HuH-7 (cell line): ENCODE measurements at regions not wholly inside any gene's neighbourhood (a gene's known extent, or its start where the extent isn't known, plus 50 kb on each side); places are given as distances from the start of the nearest gene placed in this dataset.
"Not testable (repeated sequence)": the region's sequence is repeated elsewhere in the genome, so short reads cannot be mapped to it uniquely, and the experiment has no call there.

Experiments
- DNase-seq: peaks from one replicate; pipeline ENCODE4 v3.0.0; 2011; ENCODE audit warnings: low spot score

DNA sequence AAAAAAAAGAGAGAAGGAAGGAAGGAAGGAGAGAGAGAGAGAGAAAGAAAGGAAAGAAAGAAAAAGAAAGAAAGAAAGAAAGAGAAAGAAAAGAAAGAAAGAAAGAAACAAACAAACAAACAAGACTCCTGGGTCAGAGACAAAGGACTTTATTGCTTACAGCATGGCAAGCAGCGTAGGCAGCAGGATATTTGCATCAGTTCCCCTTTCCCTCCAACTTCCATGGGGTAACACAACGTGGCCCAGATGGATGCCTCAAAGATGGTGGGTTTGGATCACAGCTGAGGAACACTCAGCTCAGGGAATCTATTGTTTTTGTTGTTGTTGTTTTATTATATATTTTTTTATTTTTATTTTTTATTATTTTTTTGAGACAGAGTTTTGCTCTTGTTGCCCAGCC lies 128.5 kb upstream of the VKORC1L1 start:
- no peak for DNase-seq

GRCh38 chr7:65746398-65746669 lies 126.5 kb upstream of the VKORC1L1 start:
- DNase-seq = no peak

GRCh38 chr7:65749039-65749438 lies 123.8 kb upstream of the VKORC1L1 start:
- no peak for DNase-seq

DNA sequence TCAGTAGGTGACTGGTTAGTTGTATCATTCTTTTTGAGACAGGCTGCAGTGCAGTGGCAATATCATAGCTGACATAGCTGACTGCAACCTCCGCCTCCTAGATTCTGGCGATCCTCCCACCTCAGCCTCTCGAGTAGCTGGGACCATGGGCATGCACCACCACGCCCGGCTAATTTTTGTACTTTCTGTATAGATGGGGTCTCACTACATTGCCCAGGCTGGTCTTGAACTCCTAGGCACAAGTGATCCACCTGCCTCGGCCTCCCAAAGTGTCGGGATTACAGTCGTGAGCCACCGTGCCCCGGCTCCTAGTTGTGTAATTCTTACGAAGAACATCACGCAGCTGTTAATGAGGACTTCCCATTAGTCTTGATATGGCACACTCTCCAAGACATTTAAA lies 123.4 kb upstream of the VKORC1L1 start:
- no peak for DNase-seq

DNA sequence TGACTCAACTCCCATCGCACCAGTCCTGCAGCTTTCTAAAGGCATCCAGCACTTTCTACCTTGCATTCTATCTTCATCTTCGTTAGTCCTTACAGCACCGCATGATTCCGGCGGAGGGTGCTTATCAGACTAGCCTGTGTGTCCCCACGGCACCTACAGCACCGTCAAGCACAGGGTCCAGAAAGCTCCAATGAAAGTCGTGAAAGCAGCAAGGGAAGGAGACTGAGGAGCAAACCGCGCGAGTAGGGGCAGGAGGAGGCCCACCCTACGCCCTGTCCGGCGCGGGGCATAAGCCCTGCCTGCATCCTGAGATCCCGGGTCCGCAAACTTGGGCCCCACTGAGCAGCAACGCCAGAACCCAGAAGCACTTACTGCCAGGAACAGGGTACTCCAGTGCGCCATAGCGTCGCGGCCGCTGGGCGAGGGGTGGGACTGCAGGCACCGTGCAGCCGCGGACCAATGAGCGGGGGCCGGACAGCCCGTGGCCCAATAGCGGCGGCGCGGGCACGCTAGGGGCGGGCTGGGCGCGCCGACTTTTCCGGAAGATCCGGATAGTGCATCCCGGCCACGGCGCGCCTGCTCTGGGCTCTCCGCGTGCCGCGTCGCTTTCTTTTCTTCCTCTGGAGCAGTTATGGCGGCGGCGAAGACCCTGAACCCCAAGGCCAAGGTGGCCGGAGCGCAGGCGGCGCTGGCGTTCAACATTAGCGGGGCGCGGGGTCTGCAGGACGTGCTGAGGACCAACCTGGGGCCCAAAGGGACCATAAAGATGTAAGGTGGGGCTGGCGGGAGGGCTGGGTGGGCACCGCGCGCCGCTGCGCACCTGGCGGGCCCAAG lies 122.1 kb upstream of the VKORC1L1 start:
- DNase-seq = peak; percentile 98

- not testable (repeated sequence) for DNase-seq
These were observed 118.8 kb upstream of the VKORC1L1 start for GRCh38 chr7:65754070-65754469.

GRCh38 chr7:65758991-65759390 lies 113.9 kb upstream of the VKORC1L1 start:
- DNase-seq = not testable (repeated sequence)

DNA sequence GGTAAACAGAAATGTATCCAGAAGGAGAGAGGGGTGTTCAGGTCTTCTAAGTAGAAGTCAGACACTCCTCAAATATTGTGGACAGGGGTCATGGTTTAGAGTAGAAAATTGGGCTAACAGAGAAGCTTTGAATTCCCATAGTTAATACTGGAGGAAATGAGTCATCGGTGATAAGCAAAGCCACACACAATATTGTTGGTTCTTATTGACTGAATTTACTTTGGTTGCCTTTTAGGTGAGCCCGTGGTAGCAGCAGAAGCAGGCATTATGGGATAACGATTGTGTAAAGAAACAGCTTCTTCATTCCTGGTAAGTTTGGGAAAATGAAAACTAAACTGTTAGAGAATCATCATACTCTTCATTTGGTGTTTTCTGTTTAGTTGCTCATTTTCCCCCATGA lies 110.2 kb upstream of the VKORC1L1 start:
- not testable (repeated sequence) for DNase-seq

- DNase-seq = not testable (repeated sequence)
These were observed 109.8 kb upstream of the VKORC1L1 start for GRCh38 chr7:65763114-65763513.

DNA sequence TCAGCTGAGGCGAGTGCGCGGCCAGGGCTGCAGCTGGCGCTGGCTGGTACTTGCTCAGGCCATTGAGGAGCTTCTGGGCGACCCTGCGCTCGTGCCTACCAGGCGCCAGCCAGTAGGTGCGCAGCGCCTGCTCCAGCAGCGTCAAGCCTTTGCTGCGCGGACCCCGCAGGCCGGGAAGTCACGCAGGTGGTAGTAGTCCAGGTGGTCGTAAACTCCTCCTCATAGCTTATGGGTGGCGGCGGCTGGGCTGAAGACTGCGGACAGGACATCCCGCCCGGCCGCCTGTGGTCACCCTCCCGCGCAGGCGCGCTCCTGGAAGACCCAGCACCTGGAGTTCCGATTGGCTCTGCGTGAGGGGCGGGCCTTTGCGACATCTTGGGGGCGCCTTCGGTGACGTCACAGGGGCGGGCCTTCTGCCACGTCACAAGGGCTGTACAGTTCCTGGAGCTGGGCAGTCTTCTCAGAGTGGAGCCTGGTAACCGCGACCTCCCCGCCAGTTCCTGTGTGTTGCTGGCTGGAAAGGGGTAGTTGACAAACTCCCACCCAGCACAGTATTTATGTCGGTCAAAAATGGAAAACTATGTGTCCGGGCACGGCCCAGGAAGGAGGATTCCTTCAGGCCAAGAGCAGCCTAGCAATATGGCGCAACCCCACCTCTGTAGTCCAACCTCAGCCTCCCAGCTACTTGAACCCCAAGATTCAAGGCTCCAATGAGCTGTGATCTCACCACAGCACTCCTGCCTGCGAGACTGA lies 102.2 kb upstream of the VKORC1L1 start:
- peak; percentile 91 for DNase-seq

DNA sequence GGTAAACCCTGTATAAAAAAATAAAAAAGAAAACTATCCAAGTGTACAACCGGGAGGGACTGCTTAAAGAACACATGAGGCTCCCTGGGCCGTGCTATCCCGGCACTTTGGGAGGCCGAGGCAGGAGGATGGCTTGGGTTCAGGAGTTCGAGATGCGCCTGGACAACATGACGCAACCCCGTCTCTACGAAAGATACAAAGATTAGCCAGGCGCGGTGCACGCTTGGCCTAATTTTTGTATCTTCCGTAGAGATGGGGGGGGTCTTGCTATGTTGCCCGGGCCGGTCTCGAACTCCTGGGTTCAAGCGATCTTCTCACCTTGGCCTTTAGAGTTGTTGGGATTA lies 101.7 kb upstream of the VKORC1L1 start:
- DNase-seq = not testable (repeated sequence)

DNA sequence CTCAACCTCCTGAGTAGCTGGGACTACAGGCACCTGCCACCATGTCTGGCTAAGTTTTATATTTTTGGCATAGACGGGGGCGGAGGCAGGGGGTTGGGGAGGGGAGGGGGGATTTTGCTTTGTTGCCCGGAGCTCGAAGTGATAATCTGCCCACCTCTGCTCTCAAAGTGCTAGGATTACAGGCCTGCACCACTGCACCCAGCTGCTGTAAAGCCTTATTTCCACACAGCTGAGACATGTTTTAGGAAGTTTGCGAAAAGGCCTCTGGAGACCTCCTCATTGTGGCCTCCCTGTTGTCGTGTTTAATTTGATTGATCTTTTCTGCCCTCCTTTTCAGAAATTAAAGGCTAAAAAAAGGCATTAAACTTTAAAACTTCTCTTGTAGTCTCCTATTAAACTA lies 96.2 kb upstream of the VKORC1L1 start:
- not testable (repeated sequence) for DNase-seq

GRCh38 chr7:65789943-65790342 lies 82.9 kb upstream of the VKORC1L1 start:
- DNase-seq = not testable (repeated sequence)

DNA sequence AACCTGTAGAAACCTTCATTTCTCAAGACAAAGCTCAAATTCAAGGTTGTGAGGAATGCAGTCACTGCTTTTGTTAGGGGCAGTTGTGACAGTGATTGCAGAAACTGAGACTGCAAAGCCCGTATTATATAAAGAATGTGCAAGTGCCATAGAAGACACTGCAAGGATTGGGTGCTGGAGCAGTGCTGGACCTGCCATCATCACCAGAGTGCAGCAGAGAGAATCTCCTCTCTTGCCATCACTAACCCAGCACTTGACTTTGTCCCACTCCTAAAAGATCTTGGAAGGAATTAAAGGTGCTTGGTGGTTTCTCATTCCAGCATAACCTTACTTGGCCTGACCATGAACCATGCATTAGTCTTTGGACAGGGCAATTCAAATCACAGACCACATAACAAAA lies 81.1 kb upstream of the VKORC1L1 start:
- DNase-seq = not testable (repeated sequence)

GRCh38 chr7:65792726-65793125 lies 80.1 kb upstream of the VKORC1L1 start:
- not testable (repeated sequence) for DNase-seq

GRCh38 chr7:65794671-65795391 lies 78.0 kb upstream of the VKORC1L1 start:
- DNase-seq = not testable (repeated sequence)

DNA sequence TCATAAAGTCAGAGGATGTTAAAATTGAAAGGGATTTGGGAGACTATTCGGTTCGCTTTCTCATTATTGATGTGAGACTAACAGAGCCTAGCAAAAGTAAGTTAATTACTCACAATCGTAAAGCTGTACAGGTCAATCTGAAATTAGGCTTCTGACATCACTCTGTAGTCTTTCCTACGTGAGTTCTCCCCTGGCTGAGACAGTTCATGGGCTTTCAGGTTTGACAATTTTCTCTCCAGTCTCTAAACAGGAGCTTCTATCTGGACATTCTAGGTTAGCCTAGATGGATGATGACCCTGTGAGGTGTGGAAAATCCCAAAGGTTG lies 77.5 kb upstream of the VKORC1L1 start:
- DNase-seq = not testable (repeated sequence)

DNA sequence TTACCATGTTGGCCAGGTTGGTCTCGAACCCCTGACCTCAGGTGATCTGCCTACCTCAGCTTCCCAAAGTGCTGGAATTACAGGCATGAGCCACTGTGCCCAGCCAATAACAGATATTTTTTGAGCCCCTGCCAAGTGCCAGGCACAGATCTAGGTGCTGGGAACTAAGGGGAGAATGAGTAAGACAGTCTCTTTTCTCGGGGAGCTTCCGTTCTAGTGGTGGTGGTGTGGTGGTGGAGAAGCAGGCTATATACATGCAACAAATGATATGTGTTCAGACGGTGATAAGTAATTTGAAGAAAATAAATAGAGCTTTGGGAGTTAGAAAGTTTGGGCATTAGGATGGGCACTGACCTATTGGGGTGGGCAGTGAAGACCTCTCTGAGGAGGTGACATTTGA lies 76.7 kb upstream of the VKORC1L1 start:
- DNase-seq = no peak

- not testable (repeated sequence) for DNase-seq
These were observed 75.8 kb upstream of the VKORC1L1 start for GRCh38 chr7:65797086-65797485.

GRCh38 chr7:65797566-65797965 lies 75.3 kb upstream of the VKORC1L1 start:
- DNase-seq = not testable (repeated sequence)

DNA sequence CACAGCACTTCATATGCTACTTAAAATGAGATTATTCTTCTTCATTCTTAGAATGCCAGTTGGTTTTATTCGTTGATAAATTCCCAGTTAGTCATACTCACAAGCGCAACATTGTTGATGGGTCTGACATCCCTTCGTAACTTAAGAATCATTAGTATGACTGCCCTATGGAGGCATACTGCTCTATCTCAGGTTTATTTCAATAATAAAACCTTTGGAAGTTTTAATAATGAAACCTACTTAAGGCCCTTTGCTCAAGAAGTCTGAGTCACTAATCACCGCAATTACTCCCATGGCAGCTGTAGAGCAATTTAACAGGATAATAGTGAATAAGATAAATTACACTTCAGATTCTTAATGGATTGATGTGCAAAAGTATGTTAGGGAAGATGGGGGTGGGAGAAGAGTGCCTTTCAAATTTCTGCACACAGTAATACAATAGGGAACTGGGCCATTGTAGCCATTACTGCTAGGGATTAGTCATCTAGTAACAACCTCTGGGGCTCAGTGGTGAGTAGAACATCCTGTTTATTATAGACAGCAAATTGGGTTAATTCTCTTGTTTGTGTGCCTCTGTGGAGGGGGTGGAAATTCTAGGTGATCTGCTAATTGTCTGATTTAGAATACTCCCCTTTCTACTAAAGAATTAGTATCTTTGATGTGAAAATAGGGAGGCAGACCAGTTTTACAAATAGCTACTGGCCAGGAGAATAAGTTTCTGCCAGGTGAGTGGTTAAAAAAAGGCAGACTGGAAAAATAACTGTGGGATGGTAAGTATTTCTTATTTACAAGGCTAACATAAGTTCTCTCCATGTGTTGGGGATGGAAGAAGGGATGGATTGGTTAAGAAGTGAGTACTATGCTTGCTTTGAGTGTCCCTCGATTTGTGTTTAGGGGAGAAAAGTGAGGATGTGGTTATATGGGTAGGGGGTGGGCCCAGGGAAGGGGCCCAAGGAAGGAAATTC lies 74.5 kb upstream of the VKORC1L1 start:
- no peak for DNase-seq

- not testable (repeated sequence) for DNase-seq
These were observed 72.7 kb upstream of the VKORC1L1 start for GRCh38 chr7:65800191-65800590.
